ENCODE measurements at regions not wholly inside any gene's neighbourhood (a gene's known extent, or its start where the extent isn't known, plus 50 kb on each side); places are given as distances from the start of the nearest gene placed in this dataset.

DNA sequence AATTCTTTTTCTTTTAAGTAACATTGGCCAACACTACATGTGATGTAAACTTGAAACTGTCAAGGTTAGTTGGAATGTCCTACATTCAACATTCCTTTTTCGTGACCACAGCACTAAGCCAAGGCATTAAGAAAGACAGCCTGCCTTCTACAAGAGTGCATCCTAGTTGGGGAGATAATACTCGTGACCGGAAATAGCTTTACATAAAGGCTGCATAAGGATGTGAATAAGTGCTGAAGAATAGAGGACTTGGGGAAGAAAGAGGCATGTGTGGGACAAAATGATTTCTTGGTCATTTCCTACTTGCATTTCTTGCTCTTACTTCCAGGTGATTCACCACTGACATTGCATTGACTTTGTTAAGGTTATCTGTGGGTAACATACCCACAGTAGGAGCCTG lies 282.0 kb downstream of the DMRT2 start:
- TF ChIP-seq, protein P1, sequence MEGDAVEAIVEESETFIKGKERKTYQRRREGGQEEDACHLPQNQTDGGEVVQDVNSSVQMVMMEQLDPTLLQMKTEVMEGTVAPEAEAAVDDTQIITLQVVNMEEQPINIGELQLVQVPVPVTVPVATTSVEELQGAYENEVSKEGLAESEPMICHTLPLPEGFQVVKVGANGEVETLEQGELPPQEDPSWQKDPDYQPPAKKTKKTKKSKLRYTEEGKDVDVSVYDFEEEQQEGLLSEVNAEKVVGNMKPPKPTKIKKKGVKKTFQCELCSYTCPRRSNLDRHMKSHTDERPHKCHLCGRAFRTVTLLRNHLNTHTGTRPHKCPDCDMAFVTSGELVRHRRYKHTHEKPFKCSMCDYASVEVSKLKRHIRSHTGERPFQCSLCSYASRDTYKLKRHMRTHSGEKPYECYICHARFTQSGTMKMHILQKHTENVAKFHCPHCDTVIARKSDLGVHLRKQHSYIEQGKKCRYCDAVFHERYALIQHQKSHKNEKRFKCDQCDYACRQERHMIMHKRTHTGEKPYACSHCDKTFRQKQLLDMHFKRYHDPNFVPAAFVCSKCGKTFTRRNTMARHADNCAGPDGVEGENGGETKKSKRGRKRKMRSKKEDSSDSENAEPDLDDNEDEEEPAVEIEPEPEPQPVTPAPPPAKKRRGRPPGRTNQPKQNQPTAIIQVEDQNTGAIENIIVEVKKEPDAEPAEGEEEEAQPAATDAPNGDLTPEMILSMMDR (IDR thresholded peaks at IDR 0.05): no peak
- TF ChIP-seq POLR2AphosphoS5 (IDR thresholded peaks at IDR 0.05) (no peak), POLR2A (IDR thresholded peaks at IDR 0.05) (no peak)
